ENCODE measurements at regions not wholly inside any gene's neighbourhood (a gene's known extent, or its start where the extent isn't known, plus 50 kb on each side); places are given as distances from the start of the nearest gene placed in this dataset.
A peak's percentile ranks its signal among the peaks of the same experiment; 100 is the strongest.
"Not testable (repeated sequence)": the region's sequence is repeated elsewhere in the genome, so short reads cannot be mapped to it uniquely, and the experiment has no call there.

DNA sequence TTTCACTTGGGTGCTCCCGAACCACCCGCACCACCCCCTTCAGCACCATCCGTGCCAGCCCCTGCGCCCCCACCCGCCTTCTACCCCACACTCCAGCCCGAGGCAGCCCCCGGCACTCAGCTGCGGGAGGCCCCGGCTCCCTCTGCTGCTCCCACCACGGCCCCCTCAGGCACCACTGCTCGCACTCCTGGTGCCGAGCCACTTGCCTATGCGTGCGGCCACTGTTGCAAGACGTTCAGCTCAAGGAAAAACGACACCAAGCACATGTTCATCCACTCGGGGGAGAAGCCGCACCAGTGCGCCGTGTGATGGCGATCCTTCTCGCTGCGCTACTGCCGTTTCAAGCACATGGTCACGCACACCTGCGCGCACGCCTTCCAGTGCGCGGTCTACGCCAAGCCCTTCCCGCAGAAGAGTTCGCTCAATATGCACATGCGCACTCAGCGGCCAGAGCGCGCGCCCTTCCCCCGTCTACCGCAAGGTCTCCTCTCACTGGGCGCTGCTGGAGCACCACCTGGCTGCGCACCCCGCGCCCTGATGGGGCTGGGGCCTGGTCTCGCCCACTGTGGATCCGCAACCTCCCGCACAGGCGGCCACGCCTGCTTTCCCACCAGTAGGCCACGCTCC lies 88.4 kb downstream of the LIMS4 start:
- H3K79me2 ChIP-seq (ENCODE audit: control insufficient read depth, insufficient read depth, low read length); intact Hi-C loops (cut with micrococcal nuclease); H3K9ac ChIP-seq (ENCODE audit: insufficient read depth in 1 of 2, low read depth in 2 of 2, low read length in 2 of 2); H3K27me3 ChIP-seq (ENCODE audit: control insufficient read depth in 2 of 2, insufficient read depth in 2 of 2, low read length in 2 of 2); POLR2A ChIA-PET; BruUV-seq (replicated peaks); H3K4me3 ChIP-seq; H3K4me1 ChIP-seq (replicated peaks in 1 of 2; ENCODE audit: control insufficient read depth in 2 of 2, insufficient read depth in 2 of 2, low read length in 2 of 2); H4K20me1 ChIP-seq (replicated peaks; ENCODE audit: control insufficient read depth, insufficient read depth, low read length); H2AFZ ChIP-seq (ENCODE audit: low read depth, low read length); H3K9me3 ChIP-seq (replicated peaks; ENCODE audit: control insufficient read depth, insufficient read depth, low read depth, low read length); CTCF ChIA-PET (ENCODE audit: low intra/inter-chr PET ratio); H3K27ac ChIP-seq (ENCODE audit: extremely low read depth, low read depth, low read length); in situ Hi-C loops (cut with MboI); ATAC-seq; H3K9me1 ChIP-seq (ENCODE audit: control insufficient read depth, insufficient read depth, low read length); DNase-seq (ENCODE audit: extremely low read depth in 1 of 4, low spot score in 3 of 4); H3K4me2 ChIP-seq (ENCODE audit: insufficient read depth, low read length); FAIRE-seq; H3K36me3 ChIP-seq (ENCODE audit: control insufficient read depth, insufficient read depth, low read length): not testable (repeated sequence)
- no CpG with 5 or more reads among the region's 50 CpGs for WGBS (ENCODE audit: insufficient coverage, low coverage, missing lambda C conversion rate)

DNA sequence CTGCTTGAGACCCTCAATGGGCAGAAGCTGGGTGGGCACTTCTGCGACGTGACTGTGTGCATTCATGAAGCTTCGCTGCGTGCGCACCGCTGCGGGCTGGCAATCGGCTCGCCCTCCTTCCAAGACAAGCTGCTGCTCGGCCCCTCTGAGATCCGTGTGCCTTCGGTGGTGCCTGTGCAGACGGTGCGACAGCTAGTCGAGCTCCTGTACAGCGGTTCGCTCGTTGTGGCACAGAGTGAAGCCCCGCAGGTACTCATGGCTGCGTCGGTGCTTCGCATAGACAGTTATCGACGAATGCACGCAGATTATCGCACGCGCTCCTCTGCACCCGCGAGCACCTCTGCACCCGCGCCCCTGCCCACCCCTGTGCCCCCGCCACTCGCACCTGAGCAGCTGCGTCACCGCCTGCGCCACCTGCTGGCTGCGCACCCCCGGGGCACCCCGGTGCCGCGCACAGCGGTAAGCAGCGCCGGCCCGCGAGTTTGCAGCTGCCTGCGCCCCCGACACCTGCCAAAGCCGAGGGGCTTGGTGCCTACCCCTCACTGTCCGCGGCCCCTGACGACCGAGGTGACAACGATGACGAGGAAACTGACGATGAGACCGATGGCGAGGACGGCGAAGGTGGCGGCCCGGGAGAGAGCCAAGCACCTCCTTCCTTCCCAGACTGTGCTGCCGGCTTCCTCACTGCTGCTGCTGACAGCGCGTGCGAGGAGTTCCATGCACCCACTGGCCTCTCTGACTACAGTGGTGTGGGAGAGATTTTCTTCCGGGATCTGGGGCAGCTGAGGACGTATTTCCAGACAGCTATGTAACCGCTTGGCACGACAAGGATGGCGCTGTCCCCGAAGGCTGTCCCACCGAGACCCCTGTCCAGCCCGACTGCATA lies 89.2 kb downstream of the LIMS4 start:
- H3K4me2 ChIP-seq (ENCODE audit: insufficient read depth, low read length); in situ Hi-C loops (cut with MboI); H3K27ac ChIP-seq (ENCODE audit: extremely low read depth, low read depth, low read length); H3K9me1 ChIP-seq (ENCODE audit: control insufficient read depth, insufficient read depth, low read length); H3K9ac ChIP-seq (ENCODE audit: insufficient read depth in 1 of 2, low read depth in 2 of 2, low read length in 2 of 2); H4K20me1 ChIP-seq (replicated peaks; ENCODE audit: control insufficient read depth, insufficient read depth, low read length); POLR2A ChIA-PET; H3K4me1 ChIP-seq (replicated peaks in 1 of 2; ENCODE audit: control insufficient read depth in 2 of 2, insufficient read depth in 2 of 2, low read length in 2 of 2); H3K79me2 ChIP-seq (ENCODE audit: control insufficient read depth, insufficient read depth, low read length); H3K9me3 ChIP-seq (replicated peaks; ENCODE audit: control insufficient read depth, insufficient read depth, low read depth, low read length); H3K4me3 ChIP-seq; H3K36me3 ChIP-seq (ENCODE audit: control insufficient read depth, insufficient read depth, low read length); H2AFZ ChIP-seq (ENCODE audit: low read depth, low read length); DNase-seq (ENCODE audit: extremely low read depth in 1 of 4, low spot score in 3 of 4); H3K27me3 ChIP-seq (ENCODE audit: control insufficient read depth in 2 of 2, insufficient read depth in 2 of 2, low read length in 2 of 2); BruUV-seq (replicated peaks); FAIRE-seq; intact Hi-C loops (cut with micrococcal nuclease); CTCF ChIA-PET (ENCODE audit: low intra/inter-chr PET ratio): not testable (repeated sequence)
- ATAC-seq = peak; percentile 56; the same call in 1 of the 3 replicates
- no CpG with 5 or more reads among the region's 75 CpGs for WGBS (ENCODE audit: insufficient coverage, low coverage, missing lambda C conversion rate)

DNA sequence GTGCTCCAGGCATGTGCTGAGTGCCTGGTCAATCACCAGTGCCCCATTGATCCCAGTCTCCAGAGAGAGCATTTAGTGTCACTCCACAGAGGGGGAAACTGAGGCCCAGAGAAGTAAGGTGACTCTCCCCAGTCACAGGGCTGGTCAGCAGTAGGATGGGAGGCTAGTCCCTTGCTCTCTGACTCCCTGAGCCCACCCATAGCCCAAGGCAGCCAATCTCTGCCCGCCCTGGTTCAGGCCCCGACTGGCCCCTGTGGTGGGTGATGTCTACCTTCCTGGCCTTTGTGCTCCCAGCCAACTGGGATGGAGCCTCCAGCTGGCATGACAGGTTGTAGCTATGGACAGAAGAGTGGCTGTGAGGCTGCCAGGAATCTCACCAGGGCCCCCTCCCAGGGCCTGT lies 99.1 kb downstream of the LIMS4 start:
- FAIRE-seq; H3K36me3 ChIP-seq (ENCODE audit: control insufficient read depth, insufficient read depth, low read length); H4K20me1 ChIP-seq (replicated peaks; ENCODE audit: control insufficient read depth, insufficient read depth, low read length); BruUV-seq (replicated peaks); H3K9me3 ChIP-seq (replicated peaks; ENCODE audit: control insufficient read depth, insufficient read depth, low read depth, low read length); H3K9ac ChIP-seq (ENCODE audit: insufficient read depth in 1 of 2, low read depth in 2 of 2, low read length in 2 of 2); H3K4me3 ChIP-seq; H3K4me1 ChIP-seq (replicated peaks in 1 of 2; ENCODE audit: control insufficient read depth in 2 of 2, insufficient read depth in 2 of 2, low read length in 2 of 2); H2AFZ ChIP-seq (ENCODE audit: low read depth, low read length); DNase-seq (ENCODE audit: extremely low read depth in 1 of 4, low spot score in 3 of 4); H3K4me2 ChIP-seq (ENCODE audit: insufficient read depth, low read length); in situ Hi-C loops (cut with MboI); H3K79me2 ChIP-seq (ENCODE audit: control insufficient read depth, insufficient read depth, low read length); intact Hi-C loops (cut with micrococcal nuclease); ATAC-seq; H3K27me3 ChIP-seq (ENCODE audit: control insufficient read depth in 2 of 2, insufficient read depth in 2 of 2, low read length in 2 of 2); H3K9me1 ChIP-seq (ENCODE audit: control insufficient read depth, insufficient read depth, low read length); POLR2A ChIA-PET; CTCF ChIA-PET (ENCODE audit: low intra/inter-chr PET ratio); H3K27ac ChIP-seq (ENCODE audit: extremely low read depth, low read depth, low read length): not testable (repeated sequence)
- WGBS (ENCODE audit: insufficient coverage, low coverage, missing lambda C conversion rate) = 0% methylated on average over 2 of the region's 2 CpGs

DNA sequence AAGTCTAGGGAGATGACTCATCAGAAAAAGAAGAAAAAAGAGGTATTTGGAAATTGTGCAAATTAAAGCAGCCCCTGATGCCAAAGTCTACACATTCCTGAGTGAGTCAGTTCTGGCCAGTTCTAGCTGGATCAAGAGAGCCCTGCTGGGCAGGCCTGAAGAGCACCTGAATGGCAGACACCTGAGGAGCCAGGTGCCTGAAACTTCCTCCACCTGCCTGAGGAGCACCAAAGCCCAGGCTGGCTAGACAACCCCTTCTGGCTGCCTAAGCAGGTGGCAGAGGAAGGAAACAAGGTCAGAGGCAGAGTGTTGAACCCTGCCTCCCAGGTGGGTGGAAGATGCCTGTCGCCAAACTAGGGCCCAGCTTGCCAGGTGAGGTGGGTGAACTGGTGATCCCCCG lies 101.0 kb downstream of the LIMS4 start:
- H3K4me3 ChIP-seq; H3K9me3 ChIP-seq (replicated peaks; ENCODE audit: control insufficient read depth, insufficient read depth, low read depth, low read length); H3K9ac ChIP-seq (ENCODE audit: insufficient read depth in 1 of 2, low read depth in 2 of 2, low read length in 2 of 2); ATAC-seq; H3K9me1 ChIP-seq (ENCODE audit: control insufficient read depth, insufficient read depth, low read length); in situ Hi-C loops (cut with MboI); CTCF ChIA-PET (ENCODE audit: low intra/inter-chr PET ratio); DNase-seq (ENCODE audit: extremely low read depth in 1 of 4, low spot score in 3 of 4); H3K27ac ChIP-seq (ENCODE audit: extremely low read depth, low read depth, low read length); H3K4me1 ChIP-seq (replicated peaks in 1 of 2; ENCODE audit: control insufficient read depth in 2 of 2, insufficient read depth in 2 of 2, low read length in 2 of 2); intact Hi-C loops (cut with micrococcal nuclease); H3K4me2 ChIP-seq (ENCODE audit: insufficient read depth, low read length); FAIRE-seq; POLR2A ChIA-PET; H2AFZ ChIP-seq (ENCODE audit: low read depth, low read length); H4K20me1 ChIP-seq (replicated peaks; ENCODE audit: control insufficient read depth, insufficient read depth, low read length); H3K36me3 ChIP-seq (ENCODE audit: control insufficient read depth, insufficient read depth, low read length); BruUV-seq (replicated peaks); H3K27me3 ChIP-seq (ENCODE audit: control insufficient read depth in 2 of 2, insufficient read depth in 2 of 2, low read length in 2 of 2); H3K79me2 ChIP-seq (ENCODE audit: control insufficient read depth, insufficient read depth, low read length): not testable (repeated sequence)
- WGBS (ENCODE audit: insufficient coverage, low coverage, missing lambda C conversion rate) = no CpG with 5 or more reads among the region's 2 CpGs

Data from K562 (cell line).